ENCODE measurements at regions not wholly inside any gene's neighbourhood (a gene's known extent, or its start where the extent isn't known, plus 50 kb on each side); places are given as distances from the start of the nearest gene placed in this dataset.

- TF ChIP-seq CTCF (conservative IDR thresholded peaks at IDR 0.05 in 1 of 2, IDR thresholded peaks at IDR 0.05 in 1 of 2; ENCODE audit: low read depth in 1 of 2, low read length in 2 of 2) (no peak), EZH2 (IDR thresholded peaks at IDR 0.05; ENCODE audit: low read length, missing control alignments) (no peak)
Measured at GRCh38 chr3:86269364-86270155, 721.4 kb downstream of the VGLL3 start.
